Activated CD4-positive, alpha-beta T cell treated with anti-CD3 and anti-CD28 coated beads, Interleukin-2, amount 50 U/mL, for 24 hours (primary cell): ENCODE measurements at regions not wholly inside any gene's neighbourhood (a gene's known extent, or its start where the extent isn't known, plus 50 kb on each side); places are given as distances from the start of the nearest gene placed in this dataset.
"Not testable (repeated sequence)": the region's sequence is repeated elsewhere in the genome, so short reads cannot be mapped to it uniquely, and the experiment has no call there.

Experiments used
- DNase-seq, 2 donors: peaks; one replicate each; pipeline ENCODE4 v3.0.0-alpha.2; 2020; ENCODE audit warnings: low read depth in 1 of 2, low spot score in 1 of 2

- no peak for DNase-seq
Measured at GRCh38 chr12:20105943-20106342, 262.4 kb upstream of the PDE3A start.

- DNase-seq = no peak
Measured at GRCh38 chr12:20109676-20110075, 258.7 kb upstream of the PDE3A start.

GRCh38 chr12:20115371-20115770 is 253.0 kb upstream of the PDE3A start:
- not testable (repeated sequence) for DNase-seq

GRCh38 chr12:20119596-20120402 is 248.5 kb upstream of the PDE3A start:
- DNase-seq = no peak

- DNase-seq = no peak
Measured at GRCh38 chr12:20120403-20120725, 248.0 kb upstream of the PDE3A start.

GRCh38 chr12:20122274-20122673 is 246.1 kb upstream of the PDE3A start:
- DNase-seq = no peak

- no peak for DNase-seq
Measured at GRCh38 chr12:20123465-20123864, 244.9 kb upstream of the PDE3A start.

GRCh38 chr12:20125276-20125798 is 243.0 kb upstream of the PDE3A start:
- no peak for DNase-seq

- no peak for DNase-seq
Measured at GRCh38 chr12:20126601-20127000, 241.7 kb upstream of the PDE3A start.

- DNase-seq = no peak
Measured at GRCh38 chr12:20127413-20127812, 240.9 kb upstream of the PDE3A start.

- DNase-seq = no peak
Measured at GRCh38 chr12:20128928-20129327, 239.4 kb upstream of the PDE3A start.

GRCh38 chr12:20132818-20133217 is 235.5 kb upstream of the PDE3A start:
- no peak for DNase-seq

- DNase-seq = no peak
Measured at GRCh38 chr12:20134652-20135051, 233.7 kb upstream of the PDE3A start.

- DNase-seq = no peak
Measured at GRCh38 chr12:20140751-20141150, 227.6 kb upstream of the PDE3A start.

- DNase-seq = no peak
Measured at GRCh38 chr12:20142316-20142715, 226.0 kb upstream of the PDE3A start.

- DNase-seq = no peak
Measured at GRCh38 chr12:20142956-20143355, 225.4 kb upstream of the PDE3A start.

- no peak for DNase-seq
Measured at GRCh38 chr12:20144341-20144740, 224.0 kb upstream of the PDE3A start.

GRCh38 chr12:20148241-20148640 is 220.1 kb upstream of the PDE3A start:
- no peak for DNase-seq

- no peak for DNase-seq
Measured at GRCh38 chr12:20150835-20151422, 217.4 kb upstream of the PDE3A start.

- DNase-seq = no peak
Measured at GRCh38 chr12:20154052-20154451, 214.3 kb upstream of the PDE3A start.

- DNase-seq = no peak
Measured at GRCh38 chr12:20155374-20155773, 213.0 kb upstream of the PDE3A start.

- not testable (repeated sequence) for DNase-seq
Measured at GRCh38 chr12:20160899-20161298, 207.4 kb upstream of the PDE3A start.
